ENCODE measurements at regions not wholly inside any gene's neighbourhood (a gene's known extent, or its start where the extent isn't known, plus 50 kb on each side); places are given as distances from the start of the nearest gene placed in this dataset.

DNA sequence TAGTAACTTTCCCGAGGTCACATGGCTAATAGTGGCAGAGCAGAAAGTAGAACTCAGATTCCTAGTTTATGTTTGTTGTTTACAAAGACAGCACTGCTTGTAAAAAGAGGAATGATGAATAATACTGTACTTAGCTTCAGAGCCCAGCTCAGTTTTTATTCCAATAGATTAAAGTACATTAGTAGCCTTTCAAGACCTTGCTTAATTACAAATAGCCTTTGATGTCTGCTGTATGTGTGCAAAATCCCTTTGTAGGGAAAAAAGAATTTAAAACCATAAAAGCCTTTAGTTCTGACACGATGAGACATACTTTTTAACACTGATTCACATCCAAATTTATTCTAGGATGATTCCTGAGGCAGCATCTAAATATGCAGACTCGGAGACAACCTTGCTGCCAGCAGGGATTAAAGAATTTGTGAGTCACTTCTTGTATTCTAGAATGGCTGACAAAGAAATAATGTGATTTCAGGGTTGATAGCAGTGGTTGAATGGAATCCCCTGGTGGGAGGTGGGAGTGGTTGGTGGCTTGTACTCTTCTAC lies 324.2 kb upstream of the TGFBR2 start:
- TF ChIP-seq, protein P1, sequence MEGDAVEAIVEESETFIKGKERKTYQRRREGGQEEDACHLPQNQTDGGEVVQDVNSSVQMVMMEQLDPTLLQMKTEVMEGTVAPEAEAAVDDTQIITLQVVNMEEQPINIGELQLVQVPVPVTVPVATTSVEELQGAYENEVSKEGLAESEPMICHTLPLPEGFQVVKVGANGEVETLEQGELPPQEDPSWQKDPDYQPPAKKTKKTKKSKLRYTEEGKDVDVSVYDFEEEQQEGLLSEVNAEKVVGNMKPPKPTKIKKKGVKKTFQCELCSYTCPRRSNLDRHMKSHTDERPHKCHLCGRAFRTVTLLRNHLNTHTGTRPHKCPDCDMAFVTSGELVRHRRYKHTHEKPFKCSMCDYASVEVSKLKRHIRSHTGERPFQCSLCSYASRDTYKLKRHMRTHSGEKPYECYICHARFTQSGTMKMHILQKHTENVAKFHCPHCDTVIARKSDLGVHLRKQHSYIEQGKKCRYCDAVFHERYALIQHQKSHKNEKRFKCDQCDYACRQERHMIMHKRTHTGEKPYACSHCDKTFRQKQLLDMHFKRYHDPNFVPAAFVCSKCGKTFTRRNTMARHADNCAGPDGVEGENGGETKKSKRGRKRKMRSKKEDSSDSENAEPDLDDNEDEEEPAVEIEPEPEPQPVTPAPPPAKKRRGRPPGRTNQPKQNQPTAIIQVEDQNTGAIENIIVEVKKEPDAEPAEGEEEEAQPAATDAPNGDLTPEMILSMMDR (IDR thresholded peaks at IDR 0.05), result no peak
- TF ChIP-seq, protein P2, sequence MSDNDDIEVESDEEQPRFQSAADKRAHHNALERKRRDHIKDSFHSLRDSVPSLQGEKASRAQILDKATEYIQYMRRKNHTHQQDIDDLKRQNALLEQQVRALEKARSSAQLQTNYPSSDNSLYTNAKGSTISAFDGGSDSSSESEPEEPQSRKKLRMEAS (CRISPR knock-in tag; IDR thresholded peaks at IDR 0.05), result no peak
- TF ChIP-seq CREB1 (CRISPR knock-in tag; IDR thresholded peaks at IDR 0.05) (no peak), ATF1 (CRISPR knock-in tag; IDR thresholded peaks at IDR 0.05) (no peak), ZBTB21 (CRISPR knock-in tag; IDR thresholded peaks at IDR 0.05; ENCODE audit: borderline replicate concordance) (no peak), NR3C1 (CRISPR knock-in tag; conservative IDR thresholded peaks at IDR 0.05; ENCODE audit: low read depth) (no peak), ETV6 (CRISPR knock-in tag; IDR thresholded peaks at IDR 0.05) (no peak), JUN (CRISPR knock-in tag; IDR thresholded peaks at IDR 0.05) (no peak)
- TF ChIP-seq, protein P3, sequence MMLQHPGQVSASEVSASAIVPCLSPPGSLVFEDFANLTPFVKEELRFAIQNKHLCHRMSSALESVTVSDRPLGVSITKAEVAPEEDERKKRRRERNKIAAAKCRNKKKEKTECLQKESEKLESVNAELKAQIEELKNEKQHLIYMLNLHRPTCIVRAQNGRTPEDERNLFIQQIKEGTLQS (CRISPR knock-in tag; conservative IDR thresholded peaks at IDR 0.05), result no peak
- TF ChIP-seq, protein P4, sequence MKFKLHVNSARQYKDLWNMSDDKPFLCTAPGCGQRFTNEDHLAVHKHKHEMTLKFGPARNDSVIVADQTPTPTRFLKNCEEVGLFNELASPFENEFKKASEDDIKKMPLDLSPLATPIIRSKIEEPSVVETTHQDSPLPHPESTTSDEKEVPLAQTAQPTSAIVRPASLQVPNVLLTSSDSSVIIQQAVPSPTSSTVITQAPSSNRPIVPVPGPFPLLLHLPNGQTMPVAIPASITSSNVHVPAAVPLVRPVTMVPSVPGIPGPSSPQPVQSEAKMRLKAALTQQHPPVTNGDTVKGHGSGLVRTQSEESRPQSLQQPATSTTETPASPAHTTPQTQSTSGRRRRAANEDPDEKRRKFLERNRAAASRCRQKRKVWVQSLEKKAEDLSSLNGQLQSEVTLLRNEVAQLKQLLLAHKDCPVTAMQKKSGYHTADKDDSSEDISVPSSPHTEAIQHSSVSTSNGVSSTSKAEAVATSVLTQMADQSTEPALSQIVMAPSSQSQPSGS (CRISPR knock-in tag; IDR thresholded peaks at IDR 0.05; ENCODE audit: borderline replicate concordance, low read depth), result no peak
- TF ChIP-seq, protein P5, sequence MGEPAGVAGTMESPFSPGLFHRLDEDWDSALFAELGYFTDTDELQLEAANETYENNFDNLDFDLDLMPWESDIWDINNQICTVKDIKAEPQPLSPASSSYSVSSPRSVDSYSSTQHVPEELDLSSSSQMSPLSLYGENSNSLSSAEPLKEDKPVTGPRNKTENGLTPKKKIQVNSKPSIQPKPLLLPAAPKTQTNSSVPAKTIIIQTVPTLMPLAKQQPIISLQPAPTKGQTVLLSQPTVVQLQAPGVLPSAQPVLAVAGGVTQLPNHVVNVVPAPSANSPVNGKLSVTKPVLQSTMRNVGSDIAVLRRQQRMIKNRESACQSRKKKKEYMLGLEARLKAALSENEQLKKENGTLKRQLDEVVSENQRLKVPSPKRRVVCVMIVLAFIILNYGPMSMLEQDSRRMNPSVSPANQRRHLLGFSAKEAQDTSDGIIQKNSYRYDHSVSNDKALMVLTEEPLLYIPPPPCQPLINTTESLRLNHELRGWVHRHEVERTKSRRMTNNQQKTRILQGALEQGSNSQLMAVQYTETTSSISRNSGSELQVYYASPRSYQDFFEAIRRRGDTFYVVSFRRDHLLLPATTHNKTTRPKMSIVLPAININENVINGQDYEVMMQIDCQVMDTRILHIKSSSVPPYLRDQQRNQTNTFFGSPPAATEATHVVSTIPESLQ (CRISPR knock-in tag; IDR thresholded peaks at IDR 0.05), result no peak
- TF ChIP-seq, protein P6, sequence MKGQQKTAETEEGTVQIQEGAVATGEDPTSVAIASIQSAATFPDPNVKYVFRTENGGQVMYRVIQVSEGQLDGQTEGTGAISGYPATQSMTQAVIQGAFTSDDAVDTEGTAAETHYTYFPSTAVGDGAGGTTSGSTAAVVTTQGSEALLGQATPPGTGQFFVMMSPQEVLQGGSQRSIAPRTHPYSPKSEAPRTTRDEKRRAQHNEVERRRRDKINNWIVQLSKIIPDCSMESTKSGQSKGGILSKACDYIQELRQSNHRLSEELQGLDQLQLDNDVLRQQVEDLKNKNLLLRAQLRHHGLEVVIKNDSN (CRISPR knock-in tag; IDR thresholded peaks at IDR 0.05), result no peak
- TF ChIP-seq, protein P7, sequence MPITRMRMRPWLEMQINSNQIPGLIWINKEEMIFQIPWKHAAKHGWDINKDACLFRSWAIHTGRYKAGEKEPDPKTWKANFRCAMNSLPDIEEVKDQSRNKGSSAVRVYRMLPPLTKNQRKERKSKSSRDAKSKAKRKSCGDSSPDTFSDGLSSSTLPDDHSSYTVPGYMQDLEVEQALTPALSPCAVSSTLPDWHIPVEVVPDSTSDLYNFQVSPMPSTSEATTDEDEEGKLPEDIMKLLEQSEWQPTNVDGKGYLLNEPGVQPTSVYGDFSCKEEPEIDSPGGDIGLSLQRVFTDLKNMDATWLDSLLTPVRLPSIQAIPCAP (CRISPR knock-in tag; IDR thresholded peaks at IDR 0.05), result no peak
- TF ChIP-seq, protein P8, sequence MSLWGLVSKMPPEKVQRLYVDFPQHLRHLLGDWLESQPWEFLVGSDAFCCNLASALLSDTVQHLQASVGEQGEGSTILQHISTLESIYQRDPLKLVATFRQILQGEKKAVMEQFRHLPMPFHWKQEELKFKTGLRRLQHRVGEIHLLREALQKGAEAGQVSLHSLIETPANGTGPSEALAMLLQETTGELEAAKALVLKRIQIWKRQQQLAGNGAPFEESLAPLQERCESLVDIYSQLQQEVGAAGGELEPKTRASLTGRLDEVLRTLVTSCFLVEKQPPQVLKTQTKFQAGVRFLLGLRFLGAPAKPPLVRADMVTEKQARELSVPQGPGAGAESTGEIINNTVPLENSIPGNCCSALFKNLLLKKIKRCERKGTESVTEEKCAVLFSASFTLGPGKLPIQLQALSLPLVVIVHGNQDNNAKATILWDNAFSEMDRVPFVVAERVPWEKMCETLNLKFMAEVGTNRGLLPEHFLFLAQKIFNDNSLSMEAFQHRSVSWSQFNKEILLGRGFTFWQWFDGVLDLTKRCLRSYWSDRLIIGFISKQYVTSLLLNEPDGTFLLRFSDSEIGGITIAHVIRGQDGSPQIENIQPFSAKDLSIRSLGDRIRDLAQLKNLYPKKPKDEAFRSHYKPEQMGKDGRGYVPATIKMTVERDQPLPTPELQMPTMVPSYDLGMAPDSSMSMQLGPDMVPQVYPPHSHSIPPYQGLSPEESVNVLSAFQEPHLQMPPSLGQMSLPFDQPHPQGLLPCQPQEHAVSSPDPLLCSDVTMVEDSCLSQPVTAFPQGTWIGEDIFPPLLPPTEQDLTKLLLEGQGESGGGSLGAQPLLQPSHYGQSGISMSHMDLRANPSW (CRISPR knock-in tag; conservative IDR thresholded peaks at IDR 0.05; ENCODE audit: low read depth), result no peak
